ENCODE measurements at regions not wholly inside any gene's neighbourhood (a gene's known extent, or its start where the extent isn't known, plus 50 kb on each side); places are given as distances from the start of the nearest gene placed in this dataset.

GRCh38 chr12:28027328-28027727 lies 54.8 kb upstream of the PTHLH start:
- Histone ChIP-seq H3K27me3 (no peaks in the 10 kb centered on the region), H3K9me3 (no peaks in the 10 kb centered on the region), H3K4me1 (ENCODE audit: insufficient read depth) (no peaks in the 10 kb centered on the region), H3K27ac (no peak overlapping the region), H3K4me3 (no peak overlapping the region), H3K36me3 (no peaks in the 10 kb centered on the region)
- intact Hi-C loops (cut with DNase I): no loop called here
- no peak for DNase-seq
- TF ChIP-seq POLR2A (IDR thresholded peaks at IDR 0.05) (no peak), EP300 (IDR thresholded peaks at IDR 0.05) (no peak), CTCF (IDR thresholded peaks at IDR 0.05) (no peak)
- WGBS, 3 donors: 6 to 16% (median 11%) methylated on average over 5 of the region's 5 CpGs

GRCh38 chr12:28027947-28028724 lies 55.6 kb upstream of the PTHLH start:
- H3K27me3 ChIP-seq: no peaks in the 10 kb centered on the region
- no peaks in the 10 kb centered on the region for H3K4me1 ChIP-seq (ENCODE audit: insufficient read depth)
- no peak for TF ChIP-seq CTCF (IDR thresholded peaks at IDR 0.05)
- no peak for TF ChIP-seq EP300 (IDR thresholded peaks at IDR 0.05)
- TF ChIP-seq POLR2A (IDR thresholded peaks at IDR 0.05): no peak
- H3K27ac ChIP-seq: no peak overlapping the region
- intact Hi-C loops (cut with DNase I): no loop called here
- DNase-seq: no peak
- no peaks in the 10 kb centered on the region for H3K9me3 ChIP-seq
- WGBS, 3 donors: 83 to 88% (median 85%) methylated on average over 11 of the region's 11 CpGs
- no peaks in the 10 kb centered on the region for H3K36me3 ChIP-seq
- no peak overlapping the region for H3K4me3 ChIP-seq

- Histone ChIP-seq H3K36me3 (no peaks in the 10 kb centered on the region), H3K4me1 (ENCODE audit: insufficient read depth) (no peaks in the 10 kb centered on the region), H3K27me3 (no peaks in the 10 kb centered on the region), H3K27ac (no peak overlapping the region), H3K4me3 (no peak overlapping the region), H3K9me3 (no peaks in the 10 kb centered on the region)
- TF ChIP-seq EP300 (IDR thresholded peaks at IDR 0.05) (no peak), CTCF (IDR thresholded peaks at IDR 0.05) (no peak), POLR2A (IDR thresholded peaks at IDR 0.05) (no peak)
- WGBS, 3 donors: 76 to 77% (median 77%) methylated on average over 4 of the region's 4 CpGs
- intact Hi-C loops (cut with DNase I): no loop called here
- DNase-seq: no peak
These were observed 60.4 kb upstream of the PTHLH start for GRCh38 chr12:28032811-28033537.

- whole genome bisulfite sequencing, 3 donors: 88 to 94% (median 91%) methylated on average over 2 of the region's 2 CpGs
- TF ChIP-seq CTCF (IDR thresholded peaks at IDR 0.05) (no peak), EP300 (IDR thresholded peaks at IDR 0.05) (no peak)
- H3K4me1 ChIP-seq (ENCODE audit: insufficient read depth): no peaks in the 10 kb centered on the region
- H3K27ac ChIP-seq: no peak overlapping the region
- no peak for DNase-seq
- intact Hi-C loops (cut with DNase I): no loop called here
- H3K4me3 ChIP-seq: no peak overlapping the region
- no peaks in the 10 kb centered on the region for H3K27me3 ChIP-seq
- no peaks in the 10 kb centered on the region for H3K9me3 ChIP-seq
- H3K36me3 ChIP-seq: no peaks in the 10 kb centered on the region
These were observed 61.0 kb upstream of the PTHLH start for GRCh38 chr12:28033538-28033915.
